Endothelial cell of umbilical vein (primary cell): ENCODE measurements at regions not wholly inside any gene's neighbourhood (a gene's known extent, or its start where the extent isn't known, plus 50 kb on each side); places are given as distances from the start of the nearest gene placed in this dataset.

Experiments
- BruUV-seq: library from RNA; stranded (reverse); fragments of 400-500 nt; replicated peaks from 2 replicates; lab custom pipeline; 2021; lab: Mats Ljungman, UMichigan
- CTCF ChIA-PET: fragments of 300-600, 350-600 bp; sonication (Branson Sonifier 250); formaldehyde crosslinking; loops from one replicate; lab custom pipeline; 2021; ENCODE audit warnings: antibody characterized with exemption, inconsistent platforms; lab: Charles Lee
- POLR2A ChIA-PET: fragments of 300-600, 350-600 bp; sonication (Branson Sonifier 250); formaldehyde crosslinking; loops from one replicate; lab custom pipeline; 2021; ENCODE audit warnings: antibody characterized with exemption, inconsistent platforms; lab: Charles Lee
- DNase-seq: peaks from one replicate; pipeline ENCODE4 v3.0.0-alpha.2; 2011; ENCODE audit warnings: low read depth, low spot score
- FAIRE-seq: peaks from 2 replicates; lab custom pipeline; 2011; peaks lifted over from hg19 to GRCh38; lab: Jason Lieb, UNC
- H2AFZ ChIP-seq: 2 replicates; pipeline ENCODE4 v1.6.0; 2012; ENCODE audit warnings: low read depth, low read length, control low read depth, inconsistent platforms
- H3K27ac ChIP-seq: 2 replicates; pipeline ENCODE4 v1.5.1; 2011; ENCODE audit warnings: low read depth, mild to moderate bottlenecking, control low read depth, low read length, moderate library complexity; ENCODE audit not compliant: insufficient read depth
- H3K27me3 ChIP-seq, 2 experiments: 2 replicates each; pipeline versions ENCODE4 v1.6.0 to v1.6.1; 2011; ENCODE audit warnings: low read length in 2 of 2, mixed read lengths in 1 of 2; ENCODE audit not compliant: control insufficient read depth in 2 of 2, insufficient read depth in 2 of 2
- H3K36me3 ChIP-seq, 2 experiments: 2 replicates in 1 of 2; 3 replicates in 1 of 2; pipeline ENCODE4 v1.5.1; 2011; ENCODE audit warnings: low read length in 2 of 2, mild to moderate bottlenecking in 1 of 2, moderate library complexity in 1 of 2; ENCODE audit not compliant: control insufficient read depth in 2 of 2, insufficient read depth in 2 of 2; ENCODE audit errors: extremely low read depth in 1 of 2
- H3K4me1 ChIP-seq: 3 replicates; pipeline ENCODE4 v1.5.1; 2011; ENCODE audit warnings: mild to moderate bottlenecking, low read length; ENCODE audit not compliant: control insufficient read depth, insufficient read depth; ENCODE audit errors: extremely low read depth
- H3K4me2 ChIP-seq: 2 replicates; pipeline ENCODE4 v1.6.1; 2011; ENCODE audit warnings: low read length, control low read depth, mixed read lengths; ENCODE audit not compliant: insufficient read depth
- H3K4me3 ChIP-seq, 3 experiments: fragments of 200-600 bp in 1 of 3; sonication (generic), shearing (Covaris generic) in 1 of 3; replicated peaks in 1 of 3; 2 replicates each; pipeline ENCODE4 v1.5.1; 2011 to 2016; ENCODE audit warnings: control low read depth in 3 of 3, low read length in 3 of 3, mild to moderate bottlenecking in 2 of 3, inconsistent platforms in 1 of 3, low read depth in 1 of 3, moderate library complexity in 1 of 3; ENCODE audit not compliant: insufficient read depth in 1 of 3
- H3K79me2 ChIP-seq: 2 replicates; pipeline ENCODE4 v1.6.0; 2012; ENCODE audit warnings: low read length, inconsistent platforms; ENCODE audit not compliant: control insufficient read depth, insufficient read depth
- H3K9ac ChIP-seq: replicated peaks from 2 replicates; pipeline ENCODE3; 2011; ENCODE audit warnings: low read length, control low read depth; ENCODE audit not compliant: insufficient read depth; ENCODE audit errors: extremely low read depth
- H3K9me1 ChIP-seq: replicated peaks from 3 replicates; pipeline ENCODE4 v1.6.0; 2011; ENCODE audit warnings: mild to moderate bottlenecking, low read length; ENCODE audit not compliant: control insufficient read depth, insufficient read depth; ENCODE audit errors: extremely low read depth
- H3K9me3 ChIP-seq: replicated peaks from 2 replicates; pipeline ENCODE4 v1.5.1; 2012; ENCODE audit warnings: low read length, inconsistent platforms; ENCODE audit not compliant: control insufficient read depth, insufficient read depth
- H4K20me1 ChIP-seq: replicated peaks from 2 replicates; pipeline ENCODE3; 2011; ENCODE audit warnings: mild to moderate bottlenecking, low read length; ENCODE audit not compliant: control insufficient read depth, insufficient read depth; ENCODE audit errors: extremely low read depth
- EZH2 ChIP-seq: IDR thresholded peaks from 2 replicates; pipeline ENCODE4 v1.6.1; 2012; ENCODE audit warnings: borderline replicate concordance, low read depth, mild to moderate bottlenecking, moderate library complexity, low read length, inconsistent platforms; ENCODE audit not compliant: severe bottlenecking
- FOS ChIP-seq: IDR thresholded peaks from 2 replicates; pipeline ENCODE4 v1.6.1; 2011; ENCODE audit warnings: mild to moderate bottlenecking, low read length, moderate library complexity, borderline replicate concordance; ENCODE audit not compliant: insufficient read depth
- GATA2 ChIP-seq: IDR thresholded peaks from 2 replicates; pipeline ENCODE4 v1.7.0; 2011; ENCODE audit warnings: low read depth, mild to moderate bottlenecking, moderate library complexity, mixed read lengths, low read length; ENCODE audit not compliant: insufficient read length, insufficient read depth
- JUN ChIP-seq: IDR thresholded peaks from 2 replicates; pipeline ENCODE4 v1.6.1; 2011; ENCODE audit warnings: borderline replicate concordance, low read depth; ENCODE audit not compliant: insufficient read length, insufficient read depth
- MYC ChIP-seq: IDR thresholded peaks from one replicate; pipeline ENCODE4 v1.6.1; 2011; ENCODE audit warnings: mild to moderate bottlenecking, low read depth, low read length
- POLR2A ChIP-seq: IDR thresholded peaks from 2 replicates; pipeline ENCODE4 v1.6.1; 2012; ENCODE audit warnings: low read depth, mild to moderate bottlenecking, control low read depth, low read length
- POLR2AphosphoS5 ChIP-seq: IDR thresholded peaks from 2 replicates; pipeline ENCODE4 v1.6.1; 2012; ENCODE audit warnings: low read depth, mild to moderate bottlenecking, control low read depth, low read length, moderate library complexity; ENCODE audit not compliant: insufficient read depth
- dilution Hi-C: fragments of 300-500 bp; cut with MboI; formaldehyde crosslinking; loops from one replicate; pipeline ENCODE4 v1.15.0; 2019; ENCODE audit warnings: low sequenced_read_pairs; ENCODE audit not compliant: extremely low pct_ligation_motif_present
- intact Hi-C: fragments of 100-400 bp; cut with micrococcal nuclease; formaldehyde crosslinking; loops from one replicate; pipeline ENCODE4 v1.10.0; 2022
- TF ChIP-seq, protein P1 (sequence below): IDR thresholded peaks from 2 replicates; pipeline ENCODE4 v1.6.1; 2011; ENCODE audit not compliant: insufficient read depth, insufficient read length
- TF ChIP-seq, protein P2 (sequence below), 2 donors: IDR thresholded peaks; 1 replicate in 1 of 2; 2 replicates in 1 of 2; pipeline ENCODE4 v1.5.1; 2011; ENCODE audit warnings: low read length in 2 of 2, mild to moderate bottlenecking in 2 of 2, moderate library complexity in 2 of 2, control low read depth in 1 of 2, inconsistent platforms in 1 of 2, low read depth in 1 of 2; ENCODE audit not compliant: insufficient read depth in 1 of 2; ENCODE audit errors: extremely low read depth in 1 of 2

DNA sequence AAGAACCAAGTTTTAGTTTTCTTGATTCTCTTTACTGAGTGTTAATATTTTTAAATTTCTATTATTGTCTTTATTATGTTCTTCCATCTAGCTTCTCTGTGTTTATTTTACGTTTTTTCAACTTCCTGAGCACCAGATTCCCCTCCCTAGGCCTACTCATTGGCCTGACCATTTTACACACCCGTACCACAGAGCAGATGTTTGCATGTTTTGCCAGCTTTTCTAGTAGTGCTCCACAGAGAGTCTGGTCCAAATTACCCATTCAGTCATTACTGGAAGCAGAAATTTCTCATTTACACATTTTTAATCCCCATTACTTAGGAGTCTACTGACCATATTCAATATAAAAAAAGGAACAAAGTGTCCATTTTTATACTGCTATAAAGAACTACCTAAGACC lies 66.9 kb downstream of the ING1 start:
- Histone ChIP-seq H3K79me2 (no peaks in the 10 kb centered on the region), H3K36me3 (no peaks in the 10 kb centered on the region), H3K27ac (no peak overlapping the region), H2AFZ (no peak overlapping the region), H3K4me1 (no peaks in the 10 kb centered on the region), H3K9me1 (no peaks in the 10 kb centered on the region), H3K4me2 (no peak overlapping the region), H3K27me3 (peaks cover 0 to 5% of the 10 kb centered on the region in 2 experiments), H3K4me3 (no peak overlapping the region), H3K9ac (no peak overlapping the region), H3K9me3 (no peaks in the 10 kb centered on the region), H4K20me1 (no peaks in the 10 kb centered on the region)
- BruUV-seq: no TSS peak
- no peak for FAIRE-seq
- intact Hi-C loops (no loop called here), dilution Hi-C loops (no loop called here)
- TF ChIP-seq JUN (no peak), MYC (no peak), GATA2 (no peak), EZH2 (no peak), POLR2AphosphoS5 (no peak), POLR2A (no peak), FOS (no peak)
- TF ChIP-seq, protein P1, sequence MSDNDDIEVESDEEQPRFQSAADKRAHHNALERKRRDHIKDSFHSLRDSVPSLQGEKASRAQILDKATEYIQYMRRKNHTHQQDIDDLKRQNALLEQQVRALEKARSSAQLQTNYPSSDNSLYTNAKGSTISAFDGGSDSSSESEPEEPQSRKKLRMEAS: no peak
- TF ChIP-seq, protein P2, sequence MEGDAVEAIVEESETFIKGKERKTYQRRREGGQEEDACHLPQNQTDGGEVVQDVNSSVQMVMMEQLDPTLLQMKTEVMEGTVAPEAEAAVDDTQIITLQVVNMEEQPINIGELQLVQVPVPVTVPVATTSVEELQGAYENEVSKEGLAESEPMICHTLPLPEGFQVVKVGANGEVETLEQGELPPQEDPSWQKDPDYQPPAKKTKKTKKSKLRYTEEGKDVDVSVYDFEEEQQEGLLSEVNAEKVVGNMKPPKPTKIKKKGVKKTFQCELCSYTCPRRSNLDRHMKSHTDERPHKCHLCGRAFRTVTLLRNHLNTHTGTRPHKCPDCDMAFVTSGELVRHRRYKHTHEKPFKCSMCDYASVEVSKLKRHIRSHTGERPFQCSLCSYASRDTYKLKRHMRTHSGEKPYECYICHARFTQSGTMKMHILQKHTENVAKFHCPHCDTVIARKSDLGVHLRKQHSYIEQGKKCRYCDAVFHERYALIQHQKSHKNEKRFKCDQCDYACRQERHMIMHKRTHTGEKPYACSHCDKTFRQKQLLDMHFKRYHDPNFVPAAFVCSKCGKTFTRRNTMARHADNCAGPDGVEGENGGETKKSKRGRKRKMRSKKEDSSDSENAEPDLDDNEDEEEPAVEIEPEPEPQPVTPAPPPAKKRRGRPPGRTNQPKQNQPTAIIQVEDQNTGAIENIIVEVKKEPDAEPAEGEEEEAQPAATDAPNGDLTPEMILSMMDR (IDR thresholded peaks at IDR 0.05; ENCODE audit: extremely low read depth in 1 of 2, insufficient read depth in 1 of 2, low read depth in 1 of 2, low read length in 2 of 2): no peak
- CTCF ChIA-PET: no interaction called here
- POLR2A ChIA-PET: no interaction called here
- no peak for DNase-seq
